ENCODE measurements at regions not wholly inside any gene's neighbourhood (a gene's known extent, or its start where the extent isn't known, plus 50 kb on each side); places are given as distances from the start of the nearest gene placed in this dataset.
"Not testable (repeated sequence)": the region's sequence is repeated elsewhere in the genome, so short reads cannot be mapped to it uniquely, and the experiment has no call there.

GRCh38 chr13:68927387-68928026, 1180.1 kb upstream of the ATXN8OS start:
- no peak overlapping the region for H3K4me3 Mint-ChIP-seq
- peak; percentile 70 for TF ChIP-seq CTCF (IDR thresholded peaks at IDR 0.05)
- H3K27ac Mint-ChIP-seq: no peak overlapping the region
- H3K9me3 Mint-ChIP-seq: peaks cover 4% of the 10 kb centered on the region
- H3K36me3 Mint-ChIP-seq (ENCODE audit: low read depth): no peaks in the 10 kb centered on the region
- H3K27me3 Mint-ChIP-seq (ENCODE audit: low read depth, poor library complexity): peaks cover 3% of the 10 kb centered on the region
- DNase-seq: peak; percentile 28
- H3K4me1 Mint-ChIP-seq: no peaks in the 10 kb centered on the region

DNA sequence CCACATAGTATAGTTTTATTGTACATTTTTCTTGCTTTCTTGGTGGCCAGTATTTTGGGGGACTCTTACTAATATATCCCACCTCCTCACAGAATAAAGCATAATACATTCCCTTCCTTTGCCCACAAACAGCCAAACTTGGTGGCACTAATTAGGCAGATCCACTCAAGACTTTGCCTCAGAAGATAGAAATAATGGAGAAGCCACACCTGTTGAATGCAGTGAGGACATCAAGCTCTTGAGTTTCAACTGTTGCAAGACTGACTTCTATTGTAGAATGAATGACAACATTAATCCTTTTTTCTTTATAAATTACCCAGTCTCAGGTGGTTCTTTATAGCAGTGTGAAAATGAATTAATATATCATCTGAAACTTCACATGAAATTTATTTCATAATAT, 1183.6 kb upstream of the ATXN8OS start:
- Mint-ChIP-seq H3K4me3 (no peak overlapping the region), H3K4me1 (no peaks in the 10 kb centered on the region), H3K27me3 (ENCODE audit: low read depth, poor library complexity) (peaks cover 3% of the 10 kb centered on the region), H3K36me3 (ENCODE audit: low read depth) (no peaks in the 10 kb centered on the region), H3K9me3 (no peaks in the 10 kb centered on the region), H3K27ac (no peak overlapping the region)
- DNase-seq: no peak
- no peak for TF ChIP-seq CTCF (IDR thresholded peaks at IDR 0.05)

- Mint-ChIP-seq H3K27me3 (ENCODE audit: low read depth, poor library complexity) (no peaks in the 10 kb centered on the region), H3K36me3 (ENCODE audit: low read depth) (no peaks in the 10 kb centered on the region), H3K4me1 (no peaks in the 10 kb centered on the region), H3K9me3 (peaks cover 47% of the 10 kb centered on the region), H3K4me3 (no peak overlapping the region), H3K27ac (no peak overlapping the region)
- no peak for TF ChIP-seq CTCF (IDR thresholded peaks at IDR 0.05)
- no peak for DNase-seq
Measured at GRCh38 chr13:68908879-68909278, 1198.7 kb upstream of the ATXN8OS start.

GRCh38 chr13:68905186-68905585, 1202.4 kb upstream of the ATXN8OS start:
- no peak overlapping the region for H3K27ac Mint-ChIP-seq
- H3K36me3 Mint-ChIP-seq (ENCODE audit: low read depth): no peaks in the 10 kb centered on the region
- no peak overlapping the region for H3K4me3 Mint-ChIP-seq
- H3K9me3 Mint-ChIP-seq: peaks cover 43% of the 10 kb centered on the region
- no peak for DNase-seq
- no peaks in the 10 kb centered on the region for H3K4me1 Mint-ChIP-seq
- no peak for TF ChIP-seq CTCF (IDR thresholded peaks at IDR 0.05)
- no peaks in the 10 kb centered on the region for H3K27me3 Mint-ChIP-seq (ENCODE audit: low read depth, poor library complexity)

DNA sequence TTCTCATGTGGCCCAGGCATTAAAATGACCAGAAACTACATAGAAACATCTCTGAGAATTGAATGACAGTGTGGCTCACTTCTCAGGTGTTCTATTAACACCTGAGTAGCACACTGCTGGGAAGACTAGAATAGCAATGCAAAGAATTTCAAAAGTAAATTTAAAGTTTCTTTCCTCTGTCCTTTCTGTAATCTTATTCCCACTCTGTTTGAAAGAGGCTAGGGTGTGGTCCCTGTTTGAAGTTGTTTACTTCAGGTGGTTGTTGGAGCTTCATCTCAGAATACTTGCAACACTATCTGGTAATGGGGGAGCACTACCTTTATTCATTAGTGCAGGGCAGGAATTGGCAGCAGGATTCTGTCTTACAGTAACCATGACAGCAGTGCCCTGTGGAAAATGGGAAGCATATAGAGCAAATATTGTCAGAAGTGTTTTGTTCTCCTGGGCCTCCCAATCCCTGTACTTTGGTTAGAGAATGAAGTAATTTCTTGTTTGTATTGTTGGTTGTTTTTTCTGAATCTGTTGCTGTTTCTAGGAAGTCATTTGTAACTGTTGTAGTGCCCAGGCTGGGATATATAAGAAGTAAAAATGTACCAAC, 1210.2 kb upstream of the ATXN8OS start:
- no peaks in the 10 kb centered on the region for H3K9me3 Mint-ChIP-seq
- H3K27ac Mint-ChIP-seq: no peak overlapping the region
- no peak for DNase-seq
- H3K36me3 Mint-ChIP-seq (ENCODE audit: low read depth): no peaks in the 10 kb centered on the region
- TF ChIP-seq CTCF (IDR thresholded peaks at IDR 0.05): no peak
- no peak overlapping the region for H3K4me3 Mint-ChIP-seq
- peaks cover 5% of the 10 kb centered on the region for H3K4me1 Mint-ChIP-seq
- no peaks in the 10 kb centered on the region for H3K27me3 Mint-ChIP-seq (ENCODE audit: low read depth, poor library complexity)

DNA sequence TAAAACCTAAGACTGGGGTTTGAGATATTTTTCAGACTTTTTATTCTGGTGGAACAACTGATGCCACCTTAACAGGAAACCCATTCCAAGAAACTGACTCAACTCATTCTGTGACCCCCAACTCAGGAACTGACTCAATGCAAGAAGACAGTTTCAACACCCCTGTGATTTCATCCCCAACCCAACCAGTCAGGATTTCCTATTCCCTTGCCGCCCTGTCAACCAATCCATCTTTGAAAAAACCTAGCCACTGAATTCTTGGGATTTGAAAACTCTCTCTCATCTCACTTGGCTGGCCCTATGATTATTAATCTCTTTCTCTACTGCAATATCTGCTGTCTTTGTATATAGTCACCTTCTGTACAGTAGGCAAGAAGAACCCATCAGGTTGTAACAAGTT, 1211.9 kb upstream of the ATXN8OS start:
- no peaks in the 10 kb centered on the region for H3K9me3 Mint-ChIP-seq
- DNase-seq: no peak
- no peaks in the 10 kb centered on the region for H3K27me3 Mint-ChIP-seq (ENCODE audit: low read depth, poor library complexity)
- no peak overlapping the region for H3K27ac Mint-ChIP-seq
- H3K4me3 Mint-ChIP-seq: no peak overlapping the region
- H3K36me3 Mint-ChIP-seq (ENCODE audit: low read depth): no peaks in the 10 kb centered on the region
- peaks cover 5% of the 10 kb centered on the region for H3K4me1 Mint-ChIP-seq
- TF ChIP-seq CTCF (IDR thresholded peaks at IDR 0.05): no peak

DNA sequence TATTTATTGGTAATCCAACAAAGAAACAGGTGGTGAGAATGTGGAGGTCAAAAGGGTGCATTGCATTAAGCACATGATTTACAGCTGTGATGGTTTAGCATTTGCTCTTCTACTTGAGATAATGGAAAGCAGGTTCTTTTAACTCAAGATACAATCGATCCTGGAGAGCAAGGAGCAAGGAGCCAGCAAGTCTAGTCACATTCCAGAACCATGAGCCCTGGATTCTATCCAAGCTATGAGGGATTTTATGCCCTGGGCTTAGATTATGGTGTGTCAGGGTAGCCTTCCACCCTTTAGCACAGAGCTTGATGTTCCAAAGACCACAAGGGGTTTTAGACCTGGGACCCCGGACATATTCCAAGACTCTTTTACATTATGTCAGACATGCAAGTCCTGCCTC, 1213.9 kb upstream of the ATXN8OS start:
- H3K27ac Mint-ChIP-seq; H3K27me3 Mint-ChIP-seq (ENCODE audit: low read depth, poor library complexity); DNase-seq; H3K4me3 Mint-ChIP-seq; H3K4me1 Mint-ChIP-seq; H3K36me3 Mint-ChIP-seq (ENCODE audit: low read depth); H3K9me3 Mint-ChIP-seq: not testable (repeated sequence)

GRCh38 chr13:68892596-68892995, 1215.0 kb upstream of the ATXN8OS start:
- H3K36me3 Mint-ChIP-seq (ENCODE audit: low read depth); H3K4me3 Mint-ChIP-seq; H3K27me3 Mint-ChIP-seq (ENCODE audit: low read depth, poor library complexity); H3K27ac Mint-ChIP-seq; H3K9me3 Mint-ChIP-seq; DNase-seq; H3K4me1 Mint-ChIP-seq: not testable (repeated sequence)

GRCh38 chr13:68890101-68890500, 1217.5 kb upstream of the ATXN8OS start:
- H3K4me3 Mint-ChIP-seq; H3K9me3 Mint-ChIP-seq; H3K36me3 Mint-ChIP-seq (ENCODE audit: low read depth); H3K4me1 Mint-ChIP-seq; DNase-seq; H3K27me3 Mint-ChIP-seq (ENCODE audit: low read depth, poor library complexity); H3K27ac Mint-ChIP-seq: not testable (repeated sequence)

Measured in nephron progenitor cell (in vitro differentiated cells).